Bronchial epithelial cell (primary cell): ENCODE measurements at regions not wholly inside any gene's neighbourhood (a gene's known extent, or its start where the extent isn't known, plus 50 kb on each side); places are given as distances from the start of the nearest gene placed in this dataset.

Experiments
- DNase-seq: peaks from one replicate; pipeline ENCODE4 v3.0.0-alpha.2; 2010; ENCODE audit warnings: low read depth
- FAIRE-seq: peaks from 2 replicates; lab custom pipeline; 2011; peaks lifted over from hg19 to GRCh38; lab: Jason Lieb, UNC
- H3K27me3 ChIP-seq: 2 replicates; pipeline ENCODE4 v1.5.1; 2011; ENCODE audit warnings: low read length; ENCODE audit not compliant: control insufficient read depth, insufficient read depth
- H3K36me3 ChIP-seq: 2 replicates; pipeline ENCODE4 v1.5.1; 2011; ENCODE audit warnings: low read length; ENCODE audit not compliant: control insufficient read depth, insufficient read depth
- H3K4me3 ChIP-seq: 2 replicates; pipeline ENCODE4 v1.5.1; 2011; ENCODE audit warnings: mild to moderate bottlenecking, low read depth, low read length, control low read depth
- CTCF ChIP-seq: IDR thresholded peaks from 2 replicates; pipeline ENCODE4 v1.5.1; 2011; ENCODE audit warnings: mild to moderate bottlenecking, moderate library complexity, low read length, control low read depth, inconsistent platforms; ENCODE audit not compliant: insufficient read depth, severe bottlenecking

DNA sequence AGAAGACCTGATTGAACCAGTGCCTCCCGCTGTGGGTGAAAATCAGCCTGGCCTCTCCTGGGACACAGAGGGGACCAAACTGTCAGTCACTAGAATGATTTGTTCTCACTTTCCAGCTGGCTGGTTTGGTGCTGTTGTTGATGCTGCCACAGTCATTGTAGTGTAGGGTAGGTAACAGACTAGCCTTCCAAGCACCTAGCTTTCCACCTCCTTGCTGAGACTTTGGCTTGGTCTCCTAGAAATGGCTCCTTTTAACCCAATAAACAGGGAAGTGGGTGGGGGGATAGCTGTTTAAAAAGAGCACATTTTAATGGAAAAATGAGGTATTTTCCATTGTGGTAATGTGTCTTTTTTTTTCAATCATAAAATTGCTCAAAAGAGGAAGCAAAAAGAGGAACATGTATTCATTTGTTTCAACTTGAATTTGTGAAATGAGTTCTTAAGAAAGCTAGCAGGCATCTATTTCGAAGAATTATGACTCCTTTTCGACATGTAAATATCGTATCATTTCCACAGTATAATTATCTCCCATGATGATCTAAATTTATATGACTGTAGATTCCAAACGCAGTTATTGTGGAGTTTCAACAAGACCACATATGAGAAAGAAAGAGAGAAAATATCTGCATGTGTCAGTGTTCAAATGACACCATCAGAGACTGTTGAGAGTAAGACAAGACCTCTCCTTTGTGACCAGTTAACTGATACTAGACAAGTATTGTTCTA lies 190.1 kb downstream of the HLX start:
- TF ChIP-seq CTCF = no peak
- DNase-seq = no peak
- no peak for FAIRE-seq
- Histone ChIP-seq H3K27me3 (no peaks in the 10 kb centered on the region), H3K4me3 (no peak overlapping the region), H3K36me3 (no peaks in the 10 kb centered on the region)

- Histone ChIP-seq H3K27me3 (no peaks in the 10 kb centered on the region), H3K36me3 (no peaks in the 10 kb centered on the region), H3K4me3 (no peak overlapping the region)
- TF ChIP-seq CTCF = no peak
- no peak for FAIRE-seq
- no peak for DNase-seq
Measured at GRCh38 chr1:221069986-221070385, 190.7 kb downstream of the HLX start.

DNA sequence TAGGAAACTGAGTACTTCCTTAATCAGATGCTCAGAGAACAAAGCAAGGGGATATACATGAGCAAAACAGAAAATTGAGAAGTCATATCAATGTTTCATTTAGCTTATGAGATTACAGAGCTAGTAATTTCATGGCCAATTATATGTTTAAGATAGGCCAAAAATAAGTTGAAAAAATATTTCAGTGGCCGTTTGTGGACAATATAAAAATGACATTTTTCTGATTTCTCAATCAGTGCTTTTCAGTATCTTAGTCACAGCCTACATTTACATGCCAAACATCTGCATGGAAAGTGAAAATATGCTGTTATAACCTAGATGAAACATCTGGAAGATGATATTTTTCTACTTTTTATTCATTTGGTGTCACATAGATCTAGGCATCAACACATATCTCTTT lies 192.5 kb downstream of the HLX start:
- Histone ChIP-seq H3K36me3 (no peaks in the 10 kb centered on the region), H3K27me3 (no peaks in the 10 kb centered on the region), H3K4me3 (no peak overlapping the region)
- no peak for DNase-seq
- no peak for FAIRE-seq
- no peak for TF ChIP-seq CTCF

DNA sequence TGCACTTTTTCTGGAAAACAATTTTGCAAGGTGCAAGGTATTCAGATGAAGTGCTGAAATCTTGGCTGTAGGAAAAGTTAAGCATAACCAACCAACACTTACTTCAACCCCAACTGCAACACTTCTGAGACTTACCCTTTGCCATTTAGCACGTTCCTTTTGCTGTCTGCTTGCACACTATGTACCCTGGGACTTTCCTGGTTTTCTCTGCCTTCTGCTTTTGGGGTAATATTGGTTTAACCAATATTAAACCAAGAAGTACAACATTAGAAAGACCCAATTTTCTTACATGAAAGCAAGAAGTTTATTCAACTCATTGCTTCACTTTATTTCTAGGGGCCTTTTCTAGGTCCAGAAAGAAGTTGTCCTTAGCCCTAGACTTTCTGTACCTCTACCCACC lies 193.0 kb downstream of the HLX start:
- H3K27me3 ChIP-seq = no peaks in the 10 kb centered on the region
- no peaks in the 10 kb centered on the region for H3K36me3 ChIP-seq
- FAIRE-seq = no peak
- no peak for DNase-seq
- no peak for TF ChIP-seq CTCF
- H3K4me3 ChIP-seq = no peak overlapping the region

GRCh38 chr1:221074332-221074731 lies 195.1 kb downstream of the HLX start:
- FAIRE-seq = no peak
- no peak for TF ChIP-seq CTCF
- Histone ChIP-seq H3K36me3 (no peaks in the 10 kb centered on the region), H3K4me3 (no peak overlapping the region), H3K27me3 (no peaks in the 10 kb centered on the region)
- peak; percentile 7 for DNase-seq

DNA sequence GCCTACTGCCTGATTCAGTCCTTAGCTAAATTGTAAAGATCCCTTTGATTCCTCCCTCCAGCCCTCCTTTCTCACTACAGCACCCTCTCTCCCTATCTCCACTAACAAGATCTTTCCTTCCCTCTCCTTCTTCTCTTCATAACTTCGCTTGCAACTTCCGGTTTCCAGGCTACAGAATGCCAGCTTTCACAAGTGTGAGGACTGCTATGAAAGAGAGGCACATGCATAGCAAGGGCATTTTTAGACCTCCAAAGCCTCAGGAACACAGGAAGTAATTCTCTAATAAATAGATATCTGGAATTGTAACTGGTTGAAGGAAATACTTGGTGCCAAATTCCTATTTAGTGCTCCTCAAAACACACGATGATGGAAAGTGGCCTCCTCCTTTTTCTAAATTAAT lies 196.7 kb downstream of the HLX start:
- no peaks in the 10 kb centered on the region for H3K36me3 ChIP-seq
- no peak for DNase-seq
- FAIRE-seq = no peak
- TF ChIP-seq CTCF = no peak
- H3K27me3 ChIP-seq = no peaks in the 10 kb centered on the region
- H3K4me3 ChIP-seq = no peak overlapping the region
